ENCODE measurements at regions not wholly inside any gene's neighbourhood (a gene's known extent, or its start where the extent isn't known, plus 50 kb on each side); places are given as distances from the start of the nearest gene placed in this dataset.

- no peak for TF ChIP-seq EP300 (IDR thresholded peaks at IDR 0.05)
- no peak for TF ChIP-seq CTCF (IDR thresholded peaks at IDR 0.05)
- no peak for TF ChIP-seq POLR2A (IDR thresholded peaks at IDR 0.05)
Measured at GRCh38 chr18:54089749-54090459, 134.6 kb downstream of the MBD2 start.
